ENCODE measurements at regions not wholly inside any gene's neighbourhood (a gene's known extent, or its start where the extent isn't known, plus 50 kb on each side); places are given as distances from the start of the nearest gene placed in this dataset.
A peak's percentile ranks its signal among the peaks of the same experiment; 100 is the strongest.

DNA sequence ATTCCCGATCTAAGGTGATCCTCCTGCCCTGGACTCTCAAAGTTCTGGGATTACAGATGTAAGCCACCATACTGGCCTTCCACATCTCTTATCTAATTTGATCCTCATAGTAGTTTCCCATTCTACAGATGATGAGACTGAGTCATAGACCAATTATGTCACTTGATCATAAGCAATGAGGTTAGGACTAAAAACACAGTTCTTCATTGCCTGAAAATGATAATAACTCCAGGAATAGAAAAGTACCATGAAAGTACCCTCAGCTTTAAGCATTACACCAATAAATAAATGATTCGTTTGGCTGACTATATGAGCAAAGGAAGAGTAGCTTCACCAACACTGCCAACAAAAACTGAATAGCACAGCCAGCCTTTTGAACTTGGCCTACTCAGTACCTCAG, 389.5 kb downstream of the ACTL7B start:
- Histone ChIP-seq H3K4me1 (ENCODE audit: control insufficient read depth, insufficient read depth, low read length) (peaks cover 9% of the 10 kb centered on the region), H4K20me1 (ENCODE audit: insufficient read depth, low read length) (no peaks in the 10 kb centered on the region), H3K36me3 (ENCODE audit: control insufficient read depth, insufficient read depth, low read length) (no peaks in the 10 kb centered on the region), H3K56ac (ENCODE audit: extremely low read depth, insufficient read depth, low read length) (no peak overlapping the region), H3K79me1 (ENCODE audit: low read depth in 1 of 2, low read length in 2 of 2) (no peaks in the 10 kb centered on the region), H3K27ac (ENCODE audit: insufficient read depth, low read length) (no peak overlapping the region), H3K9ac (ENCODE audit: low read depth, low read length) (no peak overlapping the region), H2AK5ac (ENCODE audit: low read depth, low read length) (0 out of 2 replicates have a peak overlapping the region, but pooled peaks have one; percentile 48), H3K27me3 (ENCODE audit: control insufficient read depth, insufficient read depth, low read length) (no peaks in the 10 kb centered on the region), H3K4me3 (ENCODE audit: insufficient read depth, low read depth, low read length) (no peak overlapping the region), H2BK5ac (ENCODE audit: low read depth, low read length, poor library complexity, severe bottlenecking) (no peak overlapping the region), H3K9me3 (ENCODE audit: control insufficient read depth, insufficient read depth, low read length) (no peaks in the 10 kb centered on the region), H2BK20ac (ENCODE audit: low read depth, low read length) (no peak overlapping the region), H3K9me1 (ENCODE audit: insufficient read depth, low read length) (peaks cover 11% of the 10 kb centered on the region), H2AFZ (replicated peaks; ENCODE audit: low read length, poor library complexity) (no peak overlapping the region), H2AK9ac (replicated peaks; ENCODE audit: low read depth, low read length, poor library complexity) (no peak overlapping the region), H3K4ac (ENCODE audit: low read depth, low read length) (0 out of 2 replicates have a peak overlapping the region, but pooled peaks have one; percentile 29), H2BK120ac (ENCODE audit: low read depth, low read length) (0 out of 2 replicates have a peak overlapping the region, but pooled peaks have one; percentile 19), H4K5ac (ENCODE audit: low read depth, low read length) (no peak overlapping the region), H4K91ac (ENCODE audit: insufficient read depth, low read depth, low read length) (no peak overlapping the region), H3K4me2 (ENCODE audit: low read depth, low read length) (no peak overlapping the region), H2BK15ac (ENCODE audit: low read depth, low read length) (0 out of 3 replicates have a peak overlapping the region, but pooled peaks have one; percentile 53), H3K14ac (replicated peaks; ENCODE audit: low read depth, low read length) (0 out of 2 replicates have a peak overlapping the region, but pooled peaks have one; percentile 52), H4K8ac (ENCODE audit: low read depth in 2 of 2, low read length in 2 of 2) (no peak overlapping the region), H3K23ac (ENCODE audit: low read depth, low read length) (no peak overlapping the region; the same call in 1 of the 2 replicates), H3K18ac (ENCODE audit: low read depth, low read length) (no peak overlapping the region)
- dilution Hi-C loops (cut with HindIII; ENCODE audit: low sequenced_read_pairs, unreplicated experiment) = no loop called here
- CTCF ChIA-PET = interaction anchor here (0.6 to 2.8 kb wide), 4 partner anchors 10 to 309 kb away, joined by 3 to 11 read pairs (median 5); no protein-coding TSS in a partner anchor
- no TSS peak for BruUV-seq (replicated peaks)
- ATAC-seq (ENCODE audit: low read depth) = no peak
- 80% methylated on average over 1 of the region's 2 CpGs; no CpG with 5 or more reads in 1 of the 2 experiments for WGBS, 2 experiments (ENCODE audit: extremely low coverage in 2 of 2, insufficient read length in 1 of 2)
- in situ Hi-C loops (cut with MboI; ENCODE audit: low sequenced_read_pairs) = no loop called here
- intact Hi-C loops (cut with micrococcal nuclease) = no loop called here
- no peak for DNase-seq
- no peak for TF ChIP-seq MAZ (IDR thresholded peaks at IDR 0.05; ENCODE audit: borderline replicate concordance, low read depth, low read length)
- no peak for TF ChIP-seq RAD21 (IDR thresholded peaks at IDR 0.05; ENCODE audit: low read length)
- TF ChIP-seq CHD1 (IDR thresholded peaks at IDR 0.05; ENCODE audit: low read depth, low read length) = no peak
- TF ChIP-seq FOS (IDR thresholded peaks at IDR 0.05; ENCODE audit: low read depth, low read length) = no peak
- TF ChIP-seq CEBPB (IDR thresholded peaks at IDR 0.05; ENCODE audit: low read depth, low read length) = no peak
- no peak for TF ChIP-seq POLR2A (IDR thresholded peaks at IDR 0.05; ENCODE audit: low read depth, low read length)
- TF ChIP-seq, protein P1, sequence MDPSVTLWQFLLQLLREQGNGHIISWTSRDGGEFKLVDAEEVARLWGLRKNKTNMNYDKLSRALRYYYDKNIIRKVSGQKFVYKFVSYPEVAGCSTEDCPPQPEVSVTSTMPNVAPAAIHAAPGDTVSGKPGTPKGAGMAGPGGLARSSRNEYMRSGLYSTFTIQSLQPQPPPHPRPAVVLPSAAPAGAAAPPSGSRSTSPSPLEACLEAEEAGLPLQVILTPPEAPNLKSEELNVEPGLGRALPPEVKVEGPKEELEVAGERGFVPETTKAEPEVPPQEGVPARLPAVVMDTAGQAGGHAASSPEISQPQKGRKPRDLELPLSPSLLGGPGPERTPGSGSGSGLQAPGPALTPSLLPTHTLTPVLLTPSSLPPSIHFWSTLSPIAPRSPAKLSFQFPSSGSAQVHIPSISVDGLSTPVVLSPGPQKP (IDR thresholded peaks at IDR 0.05; ENCODE audit: borderline replicate concordance, low read depth, low read length) = no peak
- TF ChIP-seq, protein P2, sequence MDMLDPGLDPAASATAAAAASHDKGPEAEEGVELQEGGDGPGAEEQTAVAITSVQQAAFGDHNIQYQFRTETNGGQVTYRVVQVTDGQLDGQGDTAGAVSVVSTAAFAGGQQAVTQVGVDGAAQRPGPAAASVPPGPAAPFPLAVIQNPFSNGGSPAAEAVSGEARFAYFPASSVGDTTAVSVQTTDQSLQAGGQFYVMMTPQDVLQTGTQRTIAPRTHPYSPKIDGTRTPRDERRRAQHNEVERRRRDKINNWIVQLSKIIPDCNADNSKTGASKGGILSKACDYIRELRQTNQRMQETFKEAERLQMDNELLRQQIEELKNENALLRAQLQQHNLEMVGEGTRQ (IDR thresholded peaks at IDR 0.05; ENCODE audit: low read depth, low read length) = no peak
- no peak for TF ChIP-seq RFX5 (IDR thresholded peaks at IDR 0.05; ENCODE audit: low read depth, low read length)
- no peak for TF ChIP-seq MXI1 (IDR thresholded peaks at IDR 0.05; ENCODE audit: borderline replicate concordance, low read depth, low read length)
- no peak for TF ChIP-seq NFE2L2 (IDR thresholded peaks at IDR 0.05; ENCODE audit: low read depth, low read length)
- TF ChIP-seq RCOR1 (IDR thresholded peaks at IDR 0.05; ENCODE audit: insufficient replicate concordance, low read length) = no peak
- no peak for TF ChIP-seq BHLHE40 (IDR thresholded peaks at IDR 0.05; ENCODE audit: low read depth, low read length)
- TF ChIP-seq MAFK (IDR thresholded peaks at IDR 0.05; ENCODE audit: low read depth, low read length) = no peak
- POLR2A ChIA-PET (ENCODE audit: unreplicated experiment) = no interaction called here
